ENCODE measurements at regions not wholly inside any gene's neighbourhood (a gene's known extent, or its start where the extent isn't known, plus 50 kb on each side); places are given as distances from the start of the nearest gene placed in this dataset.

GRCh38 chr1:58250587-58250948 lies 296.0 kb downstream of the OMA1 start:
- no peaks in the 10 kb centered on the region for H3K9me3 ChIP-seq (ENCODE audit: low read depth)
- no peak for DNase-seq (ENCODE audit: low spot score)
- Mint-ChIP-seq H3K4me1 (peaks cover 27% of the 10 kb centered on the region), H3K36me3 (no peaks in the 10 kb centered on the region), H3K4me3 (peak overlapping the region; percentile 93), H3K9me3 (peaks cover 4% of the 10 kb centered on the region), H3K27ac (peak overlapping the region; percentile 43), H3K27me3 (ENCODE audit: insufficient read depth, low read depth) (peaks cover 7% of the 10 kb centered on the region)
- H2AFZ ChIP-seq (replicated peaks) = peak overlapping the region; percentile 94
- H3K27ac ChIP-seq = no peak overlapping the region
- no peaks in the 10 kb centered on the region for H3K36me3 ChIP-seq
- no peak overlapping the region for H3K9ac ChIP-seq
- H3K4me2 ChIP-seq = peak overlapping the region; percentile 96
- H3F3A ChIP-seq (ENCODE audit: low read depth) = peaks cover 24% of the 10 kb centered on the region
- peaks cover 22% of the 10 kb centered on the region for H3K79me2 ChIP-seq (ENCODE audit: low read depth)
- TF ChIP-seq EZH2phosphoT487 (IDR thresholded peaks at IDR 0.05) (no peak), CTCF (IDR thresholded peaks at IDR 0.05) (no peak), EZH2 (IDR thresholded peaks at IDR 0.05) (no peak)
- H3K27me3 ChIP-seq = peaks cover 23% of the 10 kb centered on the region
- H3K4me3 ChIP-seq = peak overlapping the region; percentile 86
- H3K4me1 ChIP-seq = peaks cover 17% of the 10 kb centered on the region
- peaks cover 8% of the 10 kb centered on the region for H4K20me1 ChIP-seq (ENCODE audit: low read depth)

GRCh38 chr1:58249737-58250586 lies 296.6 kb downstream of the OMA1 start:
- H3K4me1 Mint-ChIP-seq = peaks cover 27% of the 10 kb centered on the region
- H3K9me3 Mint-ChIP-seq = no peaks in the 10 kb centered on the region
- TF ChIP-seq CTCF (IDR thresholded peaks at IDR 0.05) = peak; percentile 22
- peak; percentile 15 for TF ChIP-seq EZH2 (IDR thresholded peaks at IDR 0.05)
- TF ChIP-seq EZH2phosphoT487 (IDR thresholded peaks at IDR 0.05) = peak; percentile 44
- Histone ChIP-seq H3K4me2 (peak overlapping the region; percentile 96), H4K20me1 (ENCODE audit: low read depth) (peaks cover 10% of the 10 kb centered on the region), H3K4me3 (peak overlapping the region; percentile 86), H3F3A (ENCODE audit: low read depth) (peaks cover 24% of the 10 kb centered on the region), H3K4me1 (peaks cover 17% of the 10 kb centered on the region), H3K36me3 (no peaks in the 10 kb centered on the region), H3K79me2 (ENCODE audit: low read depth) (peaks cover 22% of the 10 kb centered on the region), H3K9ac (no peak overlapping the region), H3K27me3 (peaks cover 23% of the 10 kb centered on the region), H3K27ac (peak overlapping the region; percentile 59), H2AFZ (replicated peaks) (peak overlapping the region; percentile 94), H3K9me3 (ENCODE audit: low read depth) (no peaks in the 10 kb centered on the region)
- peak overlapping the region; percentile 93 for H3K4me3 Mint-ChIP-seq
- H3K27ac Mint-ChIP-seq = no peak overlapping the region
- DNase-seq (ENCODE audit: low spot score) = peak; percentile 86
- peaks cover 7% of the 10 kb centered on the region for H3K27me3 Mint-ChIP-seq (ENCODE audit: insufficient read depth, low read depth)
- no peaks in the 10 kb centered on the region for H3K36me3 Mint-ChIP-seq

- H3K27me3 Mint-ChIP-seq (ENCODE audit: insufficient read depth, low read depth) = peaks cover 7% of the 10 kb centered on the region
Measured at GRCh38 chr1:58249388-58249736, 297.2 kb downstream of the OMA1 start.

More at GRCh38 chr1:58249388-58249736, 297.2 kb downstream of the OMA1 start:
- H3K4me1 Mint-ChIP-seq = peaks cover 27% of the 10 kb centered on the region
- Histone ChIP-seq H3K9me3 (ENCODE audit: low read depth) (no peaks in the 10 kb centered on the region), H3K27ac (no peak overlapping the region), H3K9ac (no peak overlapping the region), H4K20me1 (ENCODE audit: low read depth) (peaks cover 16% of the 10 kb centered on the region), H3K27me3 (peaks cover 23% of the 10 kb centered on the region), H3K4me1 (peaks cover 17% of the 10 kb centered on the region), H3K79me2 (ENCODE audit: low read depth) (peaks cover 22% of the 10 kb centered on the region), H3K4me2 (peak overlapping the region; percentile 96), H3K4me3 (peak overlapping the region; percentile 86), H3F3A (ENCODE audit: low read depth) (peaks cover 24% of the 10 kb centered on the region), H2AFZ (replicated peaks) (peak overlapping the region; percentile 94), H3K36me3 (no peaks in the 10 kb centered on the region)
- DNase-seq (ENCODE audit: low spot score) = no peak
- no peaks in the 10 kb centered on the region for H3K9me3 Mint-ChIP-seq
- H3K36me3 Mint-ChIP-seq = no peaks in the 10 kb centered on the region
- no peak overlapping the region for H3K27ac Mint-ChIP-seq
- TF ChIP-seq CTCF (IDR thresholded peaks at IDR 0.05) = no peak
- TF ChIP-seq EZH2phosphoT487 (IDR thresholded peaks at IDR 0.05) = no peak
- TF ChIP-seq EZH2 (IDR thresholded peaks at IDR 0.05) = peak; percentile 34
- H3K4me3 Mint-ChIP-seq = peak overlapping the region; percentile 93

Data from neural progenitor cell (in vitro differentiated cells).